GM18507 (cell line): ENCODE measurements at regions not wholly inside any gene's neighbourhood (a gene's known extent, or its start where the extent isn't known, plus 50 kb on each side); places are given as distances from the start of the nearest gene placed in this dataset.
"Not testable (repeated sequence)": the region's sequence is repeated elsewhere in the genome, so short reads cannot be mapped to it uniquely, and the experiment has no call there.

Experiments
- DNase-seq: peaks from one replicate; pipeline ENCODE4 v3.0.0; 2011; ENCODE audit warnings: low read depth; ENCODE audit not compliant: insufficient read length; ENCODE audit errors: extremely low spot score
- FAIRE-seq: peaks from 2 replicates; lab custom pipeline; 2011; peaks lifted over from hg19 to GRCh38; lab: Jason Lieb, UNC

DNA sequence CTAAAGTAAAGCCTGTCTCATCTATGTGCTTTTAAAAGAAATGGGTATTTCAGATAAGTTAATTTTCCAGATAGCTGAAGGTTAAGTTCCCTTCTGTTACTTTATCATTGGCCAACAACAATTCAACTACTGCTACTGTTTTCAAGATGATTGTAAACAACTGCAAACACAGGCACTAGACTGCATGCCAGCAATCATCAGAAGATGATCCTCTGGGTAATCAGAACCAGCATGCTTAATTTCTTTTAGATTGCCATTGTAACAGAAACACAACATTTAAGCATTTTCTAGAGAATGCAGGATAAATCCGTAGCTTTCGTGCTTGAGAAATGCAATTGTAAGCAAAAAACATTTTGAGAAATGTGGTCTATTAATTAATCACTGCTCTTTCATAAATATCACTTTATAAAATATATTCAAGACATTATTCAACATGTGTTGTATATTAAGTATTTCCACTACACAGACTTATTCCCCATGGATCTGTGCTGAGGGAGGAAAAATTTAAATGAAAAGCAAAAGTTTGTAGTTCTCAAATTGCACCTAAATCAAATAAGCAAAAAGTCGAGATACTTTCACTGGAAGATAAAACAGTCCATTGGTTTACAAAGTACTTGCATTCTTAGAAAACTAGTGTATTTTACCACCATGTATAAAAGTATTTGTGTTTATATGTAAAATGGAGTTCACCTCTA lies 133.7 kb downstream of the ATL2 start:
- FAIRE-seq, result no peak
- DNase-seq, result no peak

DNA sequence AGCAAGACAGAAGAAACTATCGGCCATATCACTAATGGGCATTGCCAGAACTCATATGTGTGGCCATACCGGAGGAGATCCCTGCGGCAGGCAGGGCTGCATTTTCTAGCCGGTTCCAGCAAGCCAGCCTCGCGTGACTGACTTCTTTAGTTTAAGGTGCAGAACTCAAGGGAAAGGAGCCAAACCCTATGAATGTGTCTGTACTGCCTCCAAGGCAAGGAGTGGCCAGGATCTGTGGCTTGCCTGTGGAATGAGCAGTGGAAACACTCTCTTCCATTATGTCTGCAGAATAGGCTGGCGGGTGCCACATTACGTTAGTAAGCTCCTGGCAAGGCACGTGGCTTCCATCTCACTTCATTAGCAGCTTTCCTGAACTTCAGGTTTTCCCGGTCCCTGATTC lies 137.6 kb downstream of the ATL2 start:
- DNase-seq (no peak), FAIRE-seq (no peak)

DNA sequence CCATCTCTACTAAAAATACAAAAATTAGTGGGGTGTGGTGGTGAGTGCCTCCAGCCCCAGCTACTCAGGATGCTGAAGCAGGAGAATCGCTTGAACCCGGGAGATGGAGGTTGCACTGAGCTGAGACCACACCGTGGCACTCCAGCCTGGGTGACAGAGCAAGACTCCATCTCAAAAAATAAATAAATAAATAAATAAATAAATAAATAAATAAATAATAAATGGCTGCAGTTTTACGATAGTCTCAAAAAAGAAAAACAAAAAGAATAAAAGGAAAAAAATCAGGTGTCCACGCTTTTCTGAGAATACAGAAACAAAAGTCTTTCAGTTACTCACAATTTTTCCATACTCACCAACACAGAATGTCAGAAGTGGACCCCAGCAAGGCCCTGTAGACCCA lies 138.4 kb downstream of the ATL2 start:
- DNase-seq, FAIRE-seq: not testable (repeated sequence)

DNA sequence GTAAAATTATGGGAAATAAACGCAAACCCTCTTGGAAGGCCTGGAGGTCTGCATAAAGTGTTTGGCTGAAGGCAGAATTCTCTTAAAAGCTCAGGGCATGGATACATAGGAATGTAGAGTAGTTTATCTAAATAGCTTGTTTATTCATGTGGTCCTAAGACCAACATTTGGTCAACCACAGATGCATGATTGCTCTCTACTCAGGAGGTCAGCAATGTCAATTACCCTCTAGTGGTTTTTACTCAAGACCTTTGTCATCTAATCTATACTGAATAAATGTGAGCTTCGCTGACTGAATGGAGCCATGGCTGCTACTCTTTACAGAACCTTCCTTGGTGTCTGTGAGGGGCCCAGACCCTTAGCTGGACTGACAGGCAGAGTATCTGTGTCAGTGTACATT lies 139.8 kb downstream of the ATL2 start:
- no peak for DNase-seq
- FAIRE-seq, result no peak

DNA sequence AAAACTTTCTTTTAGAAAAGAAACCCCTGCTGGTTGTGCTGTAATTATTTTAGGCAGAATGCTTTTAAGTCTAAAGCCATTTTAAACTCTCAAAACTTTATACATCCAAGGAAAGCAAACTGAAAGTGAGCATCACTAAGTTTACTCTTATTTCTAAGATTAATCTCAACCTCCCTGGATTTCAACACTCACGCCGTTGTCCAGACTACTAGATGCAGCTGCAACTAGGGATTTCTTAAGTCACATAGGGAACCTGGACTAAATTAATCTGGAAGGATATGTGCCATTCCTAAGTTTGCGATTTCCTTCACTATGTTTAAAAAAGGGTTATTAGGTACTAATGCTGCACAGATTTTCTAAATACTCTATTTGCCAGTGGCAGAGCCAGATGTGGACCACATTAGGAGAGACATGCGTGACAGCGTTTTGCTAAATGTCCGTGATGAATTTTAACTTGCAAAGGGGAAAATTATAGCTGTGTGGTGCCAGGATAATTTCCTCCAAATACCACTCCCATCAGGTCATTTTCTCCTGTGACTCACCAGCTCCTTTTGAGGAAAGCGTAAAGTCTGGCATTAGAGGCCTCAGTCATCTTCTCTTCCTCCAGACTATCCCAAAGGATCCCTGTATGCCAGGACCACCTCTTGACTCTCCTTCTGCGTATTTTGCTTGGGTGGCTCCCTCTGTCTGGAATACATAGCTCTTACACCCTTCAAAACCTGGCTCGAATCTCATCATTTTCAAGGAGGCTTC lies 143.7 kb downstream of the ATL2 start:
- no peak for FAIRE-seq
- DNase-seq, result no peak

DNA sequence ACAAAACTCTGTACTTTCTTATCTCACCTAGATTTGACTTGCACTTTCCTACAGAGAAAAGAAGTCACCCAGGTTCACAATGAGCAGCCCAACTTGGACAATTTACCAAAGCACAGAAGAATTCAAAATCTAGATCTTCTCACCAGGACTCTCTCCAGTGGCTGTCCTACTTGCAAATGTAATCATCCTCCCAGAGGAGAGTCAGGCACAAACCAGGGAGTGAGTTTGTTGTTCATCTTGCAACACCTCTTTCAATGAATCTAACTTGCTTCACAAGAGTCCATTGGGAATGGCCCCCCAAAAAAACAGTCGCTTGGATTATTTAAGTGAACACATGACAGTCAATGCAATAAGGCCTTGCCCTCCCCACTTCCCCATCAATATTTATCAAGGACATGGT lies 144.6 kb downstream of the ATL2 start:
- FAIRE-seq, result no peak
- DNase-seq, result no peak

DNA sequence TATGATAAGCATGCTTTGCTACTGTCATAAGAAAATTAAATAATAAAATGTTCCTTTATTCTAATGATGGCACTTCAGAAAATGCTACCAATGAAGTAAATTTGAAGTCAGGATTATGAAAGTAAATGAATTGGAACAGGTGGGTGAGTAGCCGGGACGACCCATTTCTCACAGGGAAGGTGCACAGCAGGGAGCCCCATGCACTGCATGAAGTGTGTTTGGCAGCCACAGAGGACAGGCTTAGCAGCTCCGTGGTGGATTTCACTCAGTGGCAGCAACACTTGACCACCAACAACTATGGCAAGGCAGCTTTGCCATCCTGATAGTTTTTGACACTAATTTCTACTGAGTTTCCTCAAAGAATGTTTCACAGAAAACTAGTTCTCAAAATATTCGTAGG lies 146.3 kb downstream of the ATL2 start:
- FAIRE-seq, result no peak

DNA sequence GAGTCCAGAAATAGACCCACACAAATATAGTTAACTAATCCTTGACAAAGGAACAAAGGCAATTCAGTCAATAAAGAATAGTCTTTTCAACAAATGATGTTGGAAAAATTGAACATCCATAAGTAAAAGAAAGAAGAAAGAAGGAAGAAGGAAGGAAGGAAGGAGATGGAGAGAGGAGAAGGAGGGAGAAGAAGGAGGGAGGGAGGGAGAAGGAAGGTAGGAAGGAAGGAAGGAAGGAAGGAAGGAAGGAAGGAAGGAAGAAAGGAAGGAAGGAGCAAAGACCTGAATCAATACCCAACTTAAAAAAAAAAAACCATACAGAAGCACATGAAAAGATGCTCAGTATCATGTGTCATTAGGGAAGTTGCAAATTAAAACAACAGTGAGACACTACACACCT lies 148.3 kb downstream of the ATL2 start:
- DNase-seq (no peak), FAIRE-seq (no peak)

More for the DNA sequence above, 146.3 kb downstream of the ATL2 start:
- DNase-seq, result no peak

DNA sequence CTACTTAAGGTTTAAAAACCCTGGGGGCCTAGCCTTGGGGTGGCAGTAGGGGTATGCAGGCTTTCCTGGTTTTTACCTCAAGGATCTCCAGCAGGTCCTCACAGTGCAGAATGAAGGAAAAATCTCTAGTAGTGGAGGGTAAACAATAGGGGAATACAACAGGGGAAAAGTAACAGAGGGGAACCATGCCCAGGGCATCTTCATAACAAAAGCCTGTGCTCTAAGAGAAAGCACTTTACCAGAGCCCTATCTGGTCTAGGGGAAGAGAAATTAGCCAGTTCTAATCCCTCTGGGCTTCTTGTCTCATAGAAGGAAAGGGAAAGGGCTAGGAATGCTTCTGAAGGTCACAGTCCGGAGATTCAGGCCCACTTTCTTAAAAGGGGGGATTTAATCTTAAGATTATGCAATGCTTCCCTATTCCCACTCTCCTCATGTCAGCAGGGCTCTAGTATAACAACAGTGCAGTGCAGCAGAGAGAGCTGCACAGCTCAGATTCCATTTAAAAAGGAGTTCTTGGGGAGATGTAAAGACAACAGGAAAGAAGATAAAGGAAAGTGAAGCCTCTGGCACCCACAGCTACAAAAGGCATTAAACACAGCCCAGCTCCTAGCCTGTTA lies 149.0 kb upstream of the CYP1B1 start:
- FAIRE-seq, result no peak

DNA sequence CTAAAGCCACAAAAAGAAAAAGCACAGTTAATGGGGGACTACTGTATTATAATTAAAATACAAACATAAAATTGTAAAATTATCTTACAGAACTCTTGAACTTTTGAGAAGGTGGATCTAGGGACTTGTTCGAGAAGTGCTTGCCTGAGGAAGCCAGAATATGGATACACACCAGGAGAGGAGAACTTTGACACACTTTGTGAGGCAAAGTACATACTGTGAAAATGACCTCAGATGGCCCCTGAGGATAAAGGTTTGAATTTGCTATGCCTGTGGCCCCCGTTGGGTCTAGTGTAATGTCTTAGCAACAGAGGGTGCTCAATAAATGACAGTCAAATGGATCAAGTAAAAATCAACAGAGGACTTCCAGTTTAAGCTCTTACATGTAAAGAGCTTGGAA lies 148.2 kb upstream of the CYP1B1 start:
- no peak for DNase-seq
- FAIRE-seq, result no peak

More for the DNA sequence above, 149.0 kb upstream of the CYP1B1 start:
- DNase-seq, result no peak

DNA sequence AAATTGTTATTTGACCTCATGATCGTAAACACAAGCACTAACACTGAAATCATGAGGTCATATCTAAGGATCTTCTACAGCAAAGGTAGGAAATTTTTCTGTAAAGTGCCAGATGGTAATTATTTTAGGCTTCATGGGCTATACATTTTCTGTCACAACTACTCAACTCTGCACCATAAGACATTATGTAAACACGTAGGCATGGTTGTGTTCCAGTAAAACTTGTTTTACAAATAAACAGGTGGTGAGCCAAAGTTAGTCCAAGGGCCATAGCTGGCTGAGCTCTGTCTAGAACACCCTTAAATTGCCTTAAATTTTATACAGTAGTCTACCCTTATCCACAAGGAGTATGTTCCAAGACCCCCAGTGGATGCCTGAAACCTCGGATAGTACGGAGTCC lies 147.3 kb upstream of the CYP1B1 start:
- FAIRE-seq, result no peak
- DNase-seq, result no peak

DNA sequence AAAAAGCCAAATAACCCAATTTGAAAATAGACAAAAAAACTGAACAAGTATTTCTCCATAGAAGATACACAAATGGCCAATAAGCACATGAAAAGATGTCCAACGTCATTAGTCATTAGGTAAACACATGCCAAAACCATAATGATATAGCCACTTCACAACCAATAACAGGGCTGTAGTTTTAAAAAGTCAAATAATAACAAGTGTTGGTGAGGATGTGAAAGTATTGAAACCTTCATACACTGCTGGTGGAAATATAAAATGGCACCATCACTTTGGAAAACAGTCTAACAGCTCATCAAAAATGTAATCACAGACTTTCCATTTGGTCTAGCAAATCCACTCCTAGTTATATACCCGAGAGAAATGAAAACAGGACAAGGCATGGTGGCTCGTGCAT lies 144.2 kb upstream of the CYP1B1 start:
- DNase-seq (no peak), FAIRE-seq (no peak)

DNA sequence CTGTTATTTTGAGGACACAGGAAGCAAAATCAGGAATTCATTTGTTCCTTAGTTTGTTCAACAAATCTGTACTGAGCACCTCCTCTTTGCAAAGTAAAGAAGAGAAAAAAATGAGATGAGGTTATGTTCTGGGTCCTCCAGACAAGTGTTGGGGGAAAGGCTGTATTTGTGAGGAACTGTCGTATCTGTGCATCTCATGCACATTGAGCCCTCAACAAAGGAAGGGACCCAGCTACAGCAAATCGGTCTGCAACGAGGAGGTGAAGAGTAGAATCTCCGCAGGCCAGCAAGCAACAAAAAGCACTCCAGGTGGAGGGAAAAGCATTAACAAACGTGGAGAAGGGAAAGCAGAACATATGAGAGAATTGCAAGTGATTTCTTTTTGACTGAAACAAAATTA lies 143.0 kb upstream of the CYP1B1 start:
- FAIRE-seq, result peak; percentile 12
- DNase-seq, result no peak

DNA sequence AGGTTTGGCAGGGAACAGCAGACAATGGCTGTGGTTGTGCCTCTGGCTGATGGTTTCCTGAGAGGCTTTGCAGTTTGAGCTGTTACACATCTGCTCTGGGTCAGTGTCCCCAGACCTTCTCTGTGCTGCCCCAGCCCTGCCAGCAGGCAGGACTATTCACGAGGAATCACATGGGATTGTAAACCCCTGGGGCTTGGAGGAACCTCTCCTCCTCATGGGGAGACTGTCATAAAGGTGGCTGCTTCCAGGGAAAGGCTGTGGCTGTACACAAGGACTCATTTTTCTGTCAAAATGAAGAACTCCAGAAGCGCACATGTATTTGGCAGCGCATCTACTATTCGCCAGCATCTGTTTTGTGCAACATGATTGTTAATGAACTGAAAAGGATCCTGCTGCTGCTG lies 142.6 kb upstream of the CYP1B1 start:
- no peak for DNase-seq
- FAIRE-seq, result no peak

DNA sequence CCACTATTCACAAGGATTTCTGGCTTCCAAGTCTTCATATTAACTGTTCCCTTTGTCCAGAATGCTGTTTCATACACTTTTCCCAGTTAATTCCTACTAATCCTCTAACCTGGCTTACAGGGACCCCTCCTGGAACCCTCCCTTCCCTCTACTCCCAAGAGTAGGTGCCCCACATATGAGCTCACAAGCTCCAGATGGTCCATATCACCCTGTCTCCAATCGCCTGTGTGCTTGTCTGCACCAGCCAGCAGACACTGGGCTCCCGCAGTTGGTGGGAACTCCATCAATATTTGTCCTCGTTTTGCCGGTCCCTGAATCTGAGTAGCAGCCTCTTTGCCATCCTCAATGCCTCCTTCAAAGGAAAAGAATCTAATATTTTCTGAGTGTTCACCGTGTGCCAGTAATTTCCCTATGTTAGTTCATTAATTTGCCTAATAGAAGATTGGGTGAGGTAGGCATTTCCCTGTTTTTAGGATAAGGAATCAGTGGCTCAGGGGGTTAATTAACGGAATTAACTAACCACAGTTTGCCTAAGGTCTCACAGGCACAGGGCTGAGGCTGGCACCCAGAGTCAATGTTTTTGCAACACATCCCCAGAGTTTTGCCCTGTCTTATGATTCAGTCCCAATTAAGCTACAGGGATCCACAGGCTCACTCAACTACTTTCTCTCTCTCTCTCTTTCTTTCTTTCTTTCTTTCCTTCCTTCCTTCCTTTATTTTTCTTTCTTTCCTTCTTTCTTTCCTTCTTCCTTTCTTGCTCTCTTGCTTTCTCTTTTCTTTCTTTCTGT lies 141.6 kb upstream of the CYP1B1 start:
- no peak for FAIRE-seq

DNA sequence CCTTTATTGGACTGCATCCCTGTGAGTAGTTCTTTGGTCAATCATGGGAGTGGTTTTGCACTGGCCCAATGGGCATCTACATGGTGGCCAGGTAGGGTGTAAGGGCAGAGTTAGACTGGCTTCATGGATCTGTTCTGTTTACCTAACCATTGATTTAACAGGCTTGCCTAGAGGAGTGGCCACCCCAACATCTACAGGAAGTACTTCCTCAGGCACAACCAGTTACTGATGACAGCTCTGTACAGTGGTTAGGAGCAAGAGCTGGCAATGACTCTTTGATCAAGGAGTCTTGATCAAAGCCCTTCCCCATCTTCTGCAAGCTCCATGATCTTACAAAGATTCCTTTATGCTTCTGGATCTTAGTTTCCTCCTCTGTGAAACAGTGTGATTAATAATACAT lies 140.9 kb upstream of the CYP1B1 start:
- no peak for FAIRE-seq
- DNase-seq, result no peak

More for the DNA sequence above, 141.6 kb upstream of the CYP1B1 start:
- DNase-seq, result no peak

DNA sequence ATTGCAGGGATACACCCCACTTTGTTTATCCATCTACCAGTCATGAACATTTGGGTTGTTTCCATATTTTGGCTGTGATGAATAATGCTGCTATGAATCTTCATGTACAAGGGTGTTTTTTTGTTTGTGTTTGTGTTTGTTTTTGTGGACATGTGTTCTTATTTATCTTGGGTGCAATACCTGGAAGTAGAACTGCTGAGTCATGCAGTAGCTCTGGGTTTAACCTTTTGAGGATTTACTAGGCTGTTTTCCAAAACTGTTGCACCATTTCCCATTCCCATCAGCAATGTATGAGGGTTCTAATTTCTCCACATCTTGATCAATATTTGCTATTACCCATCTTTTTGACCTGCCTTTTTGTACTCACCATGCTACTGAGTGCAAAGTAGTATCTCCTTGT lies 140.0 kb upstream of the CYP1B1 start:
- no peak for FAIRE-seq
- no peak for DNase-seq

DNA sequence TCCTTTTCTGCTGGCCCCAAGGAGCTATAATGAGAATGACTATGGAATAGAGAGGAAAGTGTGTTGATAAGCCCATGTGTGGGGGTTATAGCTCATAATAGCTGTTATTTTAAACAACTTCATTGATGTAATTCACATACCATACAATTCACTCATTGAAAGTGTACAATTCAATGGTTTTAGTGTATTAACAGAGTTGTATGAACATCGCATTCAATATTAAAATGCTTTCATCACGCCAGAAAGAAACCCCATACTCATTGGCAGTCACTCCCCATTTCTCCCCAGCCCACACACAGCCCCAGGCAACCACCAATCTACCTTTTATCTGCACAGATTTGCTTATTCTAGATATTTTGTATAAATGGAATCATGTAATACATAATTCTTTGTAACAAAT lies 139.6 kb upstream of the CYP1B1 start:
- no peak for DNase-seq
- FAIRE-seq, result no peak

DNA sequence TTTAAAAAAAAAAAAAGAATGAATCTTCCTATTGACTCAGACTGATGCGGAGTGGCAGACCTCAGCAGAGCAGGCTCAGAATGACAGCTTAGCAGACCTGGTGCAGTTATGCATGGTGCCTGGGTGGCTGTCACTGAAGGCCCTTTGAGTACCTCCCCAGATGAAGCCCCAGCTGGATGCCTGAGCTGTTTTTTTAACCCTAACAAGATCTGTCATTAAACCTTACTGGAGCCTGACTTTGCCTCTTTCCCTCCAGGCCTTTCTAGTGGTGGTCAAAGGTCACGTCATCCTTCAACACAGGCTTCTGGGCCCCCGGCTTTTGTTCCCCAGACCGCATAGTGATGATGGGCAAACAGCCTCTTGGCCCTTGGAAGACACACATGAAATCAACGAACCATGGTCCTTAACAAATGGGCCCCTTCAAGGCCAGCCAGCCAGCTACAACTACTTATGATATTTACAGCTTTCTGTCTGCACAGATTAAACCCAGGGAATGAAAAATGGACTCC lies 138.3 kb upstream of the CYP1B1 start:
- DNase-seq, result no peak
- FAIRE-seq, result no peak

DNA sequence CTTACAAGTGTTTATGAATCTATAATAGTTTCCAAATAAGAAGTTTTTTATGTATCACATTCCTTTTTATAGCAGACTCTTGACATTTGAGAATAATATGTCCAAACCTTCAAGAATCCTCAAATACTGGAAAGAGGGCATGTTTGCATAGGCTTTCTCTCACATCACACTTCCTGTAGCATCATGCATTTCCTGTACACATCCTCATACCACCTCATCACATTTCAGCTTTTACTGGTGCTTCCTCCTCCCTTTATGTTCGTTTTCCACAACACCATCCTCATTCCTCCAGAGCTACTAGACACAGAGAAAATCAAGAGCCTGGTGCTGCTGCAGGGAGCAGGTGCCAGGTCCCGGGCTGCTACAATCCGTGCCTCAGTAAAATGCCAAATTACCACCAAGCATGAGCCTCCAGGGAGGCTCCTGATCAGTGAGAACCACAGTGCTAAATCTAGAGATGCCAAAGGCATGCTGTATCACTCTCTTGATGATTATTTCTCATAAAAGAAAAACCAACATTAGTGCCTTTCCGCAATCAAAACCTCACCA lies 137.7 kb upstream of the CYP1B1 start:
- DNase-seq, result no peak
- FAIRE-seq, result no peak
